GM18517 (cell line): ENCODE measurements at regions not wholly inside any gene's neighbourhood (a gene's known extent, or its start where the extent isn't known, plus 50 kb on each side); places are given as distances from the start of the nearest gene placed in this dataset.
"Not testable (repeated sequence)": the region's sequence is repeated elsewhere in the genome, so short reads cannot be mapped to it uniquely, and the experiment has no call there.

Experiments used
- ATAC-seq: cut with Tn5 transposase; IDR thresholded peaks from one replicate; pipeline ENCODE4 v1.9.1; 2021; ENCODE audit warnings: mild to moderate bottlenecking, moderate library complexity; ENCODE audit not compliant: unreplicated experiment

GRCh38 chr4:29908276-29908675 lies 811.9 kb upstream of the PCDH7 start:
- ATAC-seq, result no peak

- no peak for ATAC-seq
Measured at GRCh38 chr4:29927895-29928294, 792.3 kb upstream of the PCDH7 start.

- no peak for ATAC-seq
Measured at GRCh38 chr4:29948451-29948850, 771.7 kb upstream of the PCDH7 start.

DNA sequence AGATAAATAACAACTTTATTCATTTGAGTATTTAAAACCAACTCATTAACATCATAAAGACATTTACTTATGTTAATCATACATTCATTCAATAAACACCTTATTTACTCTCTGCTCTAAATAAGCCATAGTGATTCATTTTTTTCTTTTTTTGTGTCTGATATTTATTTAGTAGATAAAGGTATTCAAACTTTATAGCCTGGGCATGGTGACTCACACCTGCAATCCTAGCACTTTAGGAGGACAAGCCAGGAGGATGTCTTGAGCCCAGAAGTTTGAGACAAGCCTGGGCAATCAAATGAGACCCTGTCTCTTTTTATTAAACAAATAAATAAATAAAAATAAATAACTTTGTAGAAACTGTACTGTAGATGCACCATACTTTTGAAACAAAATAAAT lies 771.3 kb upstream of the PCDH7 start:
- no peak for ATAC-seq

- ATAC-seq, result no peak
Measured at GRCh38 chr4:29966386-29966785, 753.8 kb upstream of the PCDH7 start.

DNA sequence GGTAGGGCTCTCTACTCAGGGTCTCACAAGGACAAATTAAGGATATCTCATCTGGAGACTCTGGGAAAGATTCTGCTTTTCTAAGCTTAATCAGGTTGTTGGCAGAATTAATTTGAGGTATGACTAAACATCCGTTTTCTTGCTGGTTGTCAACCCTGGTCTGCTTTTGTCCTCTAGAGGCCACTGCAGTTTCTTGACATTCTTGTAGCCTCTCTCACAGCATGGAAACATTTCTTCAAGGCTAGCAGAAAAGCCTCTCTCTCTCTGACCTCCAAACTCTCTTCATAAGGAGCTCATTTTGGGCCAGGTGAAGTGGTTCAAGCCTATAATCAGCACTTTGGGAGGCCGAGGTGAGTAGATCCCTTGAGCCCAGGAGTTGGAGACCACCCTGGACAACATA lies 749.5 kb upstream of the PCDH7 start:
- no peak for ATAC-seq

- ATAC-seq, result no peak
Measured at GRCh38 chr4:29972121-29972520, 748.0 kb upstream of the PCDH7 start.

DNA sequence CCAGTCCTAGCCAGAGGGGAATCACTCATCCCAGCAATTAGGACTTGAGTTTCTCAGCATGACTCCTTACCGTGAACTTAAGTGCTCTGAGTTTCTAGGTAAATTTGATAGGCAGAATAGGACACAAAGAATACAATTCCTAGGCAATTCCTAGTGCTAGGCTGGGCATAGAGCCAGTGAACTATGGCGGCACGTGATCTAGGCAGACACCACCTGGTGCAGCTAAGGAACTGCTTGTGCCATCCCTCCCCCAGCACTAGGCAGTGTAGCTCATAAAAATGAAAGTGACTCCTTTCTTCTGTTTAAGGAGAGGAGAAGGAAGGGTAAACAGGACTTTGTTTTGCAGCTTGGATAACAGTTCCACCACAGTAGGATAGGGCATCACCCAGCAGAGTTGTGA lies 736.3 kb upstream of the PCDH7 start:
- ATAC-seq, result no peak

DNA sequence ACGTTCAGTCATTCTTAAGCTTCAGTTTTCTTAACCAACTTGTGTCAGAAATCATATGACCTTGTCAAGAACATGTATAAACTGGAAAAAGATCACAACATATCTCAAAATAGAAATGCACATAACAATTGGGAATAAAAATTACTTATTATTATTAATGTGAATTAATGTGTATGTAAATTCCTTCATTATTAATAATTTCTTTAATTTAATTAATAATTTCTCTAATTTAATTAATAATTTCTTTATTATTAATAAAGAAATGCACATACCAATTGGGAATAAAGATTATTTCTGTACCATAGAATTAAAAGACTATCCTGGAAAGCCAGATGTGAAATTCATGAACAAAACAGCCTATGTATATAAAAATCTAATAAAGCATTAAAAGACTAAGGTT lies 718.5 kb upstream of the PCDH7 start:
- no peak for ATAC-seq

DNA sequence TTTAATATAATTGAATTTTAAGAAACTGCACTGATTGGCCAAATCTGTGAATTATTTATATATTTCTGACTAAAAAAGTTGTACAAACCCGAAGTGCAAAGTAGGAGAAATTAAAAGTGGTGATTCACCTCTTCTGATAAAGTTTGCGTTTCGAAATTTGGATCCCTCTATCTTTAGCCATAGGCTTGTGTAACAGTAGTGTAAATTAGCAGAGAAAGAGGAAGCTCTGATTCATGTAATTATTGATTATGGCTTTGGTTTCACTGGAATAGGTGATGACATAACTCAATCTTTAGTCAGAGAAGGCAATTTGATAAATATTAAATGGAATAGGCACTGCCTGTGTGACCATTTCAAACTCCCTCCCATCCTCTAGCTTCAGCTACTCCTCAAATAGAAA lies 717.8 kb upstream of the PCDH7 start:
- no peak for ATAC-seq

- ATAC-seq, result no peak
Measured at GRCh38 chr4:30005995-30006394, 714.2 kb upstream of the PCDH7 start.

DNA sequence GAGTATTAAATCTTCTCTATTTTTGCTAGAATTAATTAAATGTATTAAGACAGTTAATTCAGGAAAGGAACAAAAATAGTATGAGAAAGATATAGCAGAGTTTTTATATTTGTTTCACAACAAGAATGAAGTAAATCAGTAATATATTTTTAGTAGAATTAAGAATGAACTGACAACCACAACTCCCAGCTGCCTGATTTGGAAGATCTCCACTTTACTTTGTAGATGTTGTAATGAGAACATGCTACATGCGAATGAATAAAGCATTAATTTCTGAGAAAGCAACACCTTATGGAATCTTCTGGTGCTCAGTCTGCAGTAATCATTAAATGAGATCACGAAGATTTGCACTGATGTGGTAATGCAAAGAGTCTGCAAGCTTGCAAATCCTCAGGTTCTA lies 695.6 kb upstream of the PCDH7 start:
- ATAC-seq, result no peak

GRCh38 chr4:30028826-30029225 lies 691.3 kb upstream of the PCDH7 start:
- no peak for ATAC-seq

DNA sequence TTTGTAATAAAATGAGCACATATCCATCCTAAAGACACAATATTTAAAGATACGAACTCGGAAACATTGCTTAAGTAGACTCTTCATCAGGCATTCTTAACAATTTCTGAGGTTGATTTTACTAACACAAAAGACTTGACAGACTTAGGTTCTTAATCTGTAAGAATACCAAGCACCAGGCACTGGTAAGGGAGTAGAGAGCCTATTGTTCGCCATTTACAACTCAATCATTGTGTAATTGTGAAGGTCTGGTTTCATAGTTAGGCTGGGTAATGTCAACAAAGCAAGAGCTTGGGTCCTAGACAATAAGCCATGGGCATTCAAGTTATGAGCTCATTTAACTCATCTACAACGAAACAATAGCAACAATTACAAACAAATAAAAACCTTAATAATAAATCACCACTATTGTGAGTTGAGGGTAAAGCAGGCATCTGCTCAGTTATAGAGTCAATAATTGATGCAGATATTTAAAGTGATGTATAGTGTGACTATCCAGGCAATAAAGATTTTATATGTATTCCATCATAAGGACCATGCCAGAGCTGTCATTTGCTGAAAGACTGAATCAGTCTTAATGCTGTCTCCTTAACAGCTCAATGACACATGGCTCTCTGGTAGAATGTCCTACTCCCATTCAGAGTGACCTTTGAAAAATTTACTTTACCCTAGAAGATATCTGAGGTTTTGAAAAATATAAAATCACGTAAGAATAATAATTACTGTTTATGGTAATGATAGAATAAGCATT lies 664.0 kb upstream of the PCDH7 start:
- ATAC-seq, result no peak

DNA sequence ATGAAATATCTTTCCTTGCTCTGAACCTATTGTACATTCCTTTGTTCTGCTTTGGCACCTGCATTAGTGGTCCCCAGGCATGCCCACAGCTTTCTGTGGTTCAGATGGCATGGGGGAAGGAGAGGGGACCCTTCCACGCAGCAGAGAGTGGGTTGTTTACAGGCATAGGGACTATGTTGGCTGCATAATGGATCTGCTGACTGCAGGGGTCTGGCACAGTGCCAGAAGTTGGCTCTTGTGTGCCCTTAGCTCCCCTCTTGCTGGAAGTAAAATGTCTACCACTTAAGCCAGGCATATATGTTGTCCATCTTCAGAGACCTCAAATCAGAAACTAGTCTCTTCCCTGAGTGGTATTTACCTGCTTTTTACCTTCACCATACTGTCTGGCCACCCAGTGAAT lies 651.9 kb upstream of the PCDH7 start:
- ATAC-seq, result no peak

DNA sequence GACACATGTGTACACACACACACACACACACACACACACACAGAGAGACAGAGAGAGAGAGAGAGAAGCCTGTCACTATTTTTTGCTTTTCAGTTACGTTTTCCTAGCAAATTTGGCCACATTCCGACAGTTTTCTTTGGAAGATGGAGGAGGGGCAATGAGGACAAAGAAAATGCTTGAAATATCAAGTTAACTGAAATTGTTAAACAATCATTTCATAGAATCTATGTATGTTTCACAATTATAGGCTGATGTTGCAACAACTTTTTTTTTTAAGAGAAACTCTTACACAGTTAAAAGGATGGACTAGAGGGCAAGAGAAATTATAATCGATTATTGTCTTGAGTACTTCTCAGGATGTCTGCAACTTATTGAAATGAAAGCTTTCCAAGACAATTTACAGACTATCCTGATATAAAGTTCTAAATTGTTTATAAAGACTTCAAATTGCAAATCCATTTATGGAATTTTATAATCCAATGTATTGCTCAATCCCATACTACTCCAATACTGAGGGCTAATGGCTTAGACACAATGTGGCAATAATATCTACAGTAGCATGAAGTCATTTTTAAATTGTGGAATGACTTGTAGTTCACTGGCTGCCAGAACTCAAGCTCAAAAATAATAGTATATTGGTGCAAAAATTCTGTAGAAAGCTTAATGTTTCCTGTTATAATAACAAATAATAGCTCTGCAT lies 647.0 kb upstream of the PCDH7 start:
- ATAC-seq, result no peak

DNA sequence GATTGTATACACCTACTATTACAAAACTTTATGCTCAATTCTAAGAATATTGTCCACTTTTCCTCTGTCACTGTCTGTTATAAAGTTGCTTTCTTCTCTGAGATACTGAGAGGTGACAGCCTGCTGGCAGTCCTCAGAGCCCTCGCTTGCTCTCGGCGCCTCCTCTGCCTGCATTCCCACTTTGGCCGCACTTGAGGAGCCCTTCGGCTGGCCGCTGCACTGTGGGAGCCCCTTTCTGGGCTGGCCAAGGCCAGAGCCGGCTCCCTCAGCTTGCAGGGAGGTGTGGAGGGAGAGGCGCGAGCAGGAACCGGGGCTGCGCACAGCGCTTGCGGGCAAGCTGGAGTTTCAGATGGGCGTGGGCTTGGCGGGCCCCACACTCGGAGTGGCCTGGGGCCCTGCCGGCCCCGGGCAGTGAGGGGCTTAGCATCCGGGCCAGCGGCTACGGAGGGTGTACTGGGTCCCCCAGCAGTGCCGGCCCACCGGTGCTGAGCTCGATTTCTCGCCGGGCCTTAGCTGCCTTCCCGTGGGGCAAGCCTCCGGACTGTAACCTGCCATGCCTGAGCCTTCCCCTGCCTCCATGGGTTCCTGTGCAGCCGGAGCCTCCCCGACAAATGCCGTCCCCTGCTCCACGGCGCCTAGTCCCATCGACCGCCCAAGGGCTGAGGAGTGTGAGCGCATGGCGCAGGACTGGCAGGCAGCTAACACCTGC lies 627.6 kb upstream of the PCDH7 start:
- not testable (repeated sequence) for ATAC-seq

DNA sequence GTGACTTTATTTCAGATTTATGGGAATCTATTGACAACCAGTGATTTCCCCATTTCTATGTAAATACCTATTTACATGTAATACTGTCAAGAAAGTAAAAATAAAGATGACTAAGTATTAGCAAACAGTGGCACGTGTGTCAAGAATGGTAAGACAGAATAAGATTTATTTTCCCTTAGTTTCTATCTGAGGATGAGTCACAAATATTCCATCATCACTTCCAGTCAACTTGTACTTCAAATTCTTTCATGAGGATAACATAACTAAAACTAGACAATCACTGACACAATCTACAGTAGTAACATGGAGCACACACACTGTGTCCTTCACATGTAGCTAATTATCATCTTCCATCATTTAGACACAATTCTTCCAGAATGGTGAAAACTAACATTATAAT lies 625.3 kb upstream of the PCDH7 start:
- ATAC-seq, result no peak

DNA sequence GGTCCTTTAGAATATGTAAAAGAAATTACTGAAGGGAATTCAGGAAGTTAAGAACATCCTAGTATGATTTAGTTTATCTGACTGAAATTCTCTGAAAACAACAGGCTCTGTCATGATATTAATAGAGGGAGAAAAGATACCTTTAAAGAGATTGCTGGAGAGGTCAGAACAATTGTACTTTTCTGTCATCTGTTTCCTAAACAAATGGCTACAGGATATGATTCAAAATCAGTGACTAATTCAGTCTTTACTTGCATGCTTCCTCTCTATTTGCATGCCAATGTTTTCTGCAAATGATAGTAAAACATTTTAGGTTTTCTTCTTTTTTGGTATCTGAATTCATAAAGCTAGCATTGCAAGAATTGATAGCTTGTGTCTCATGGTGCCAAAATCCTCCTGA lies 616.7 kb upstream of the PCDH7 start:
- no peak for ATAC-seq

DNA sequence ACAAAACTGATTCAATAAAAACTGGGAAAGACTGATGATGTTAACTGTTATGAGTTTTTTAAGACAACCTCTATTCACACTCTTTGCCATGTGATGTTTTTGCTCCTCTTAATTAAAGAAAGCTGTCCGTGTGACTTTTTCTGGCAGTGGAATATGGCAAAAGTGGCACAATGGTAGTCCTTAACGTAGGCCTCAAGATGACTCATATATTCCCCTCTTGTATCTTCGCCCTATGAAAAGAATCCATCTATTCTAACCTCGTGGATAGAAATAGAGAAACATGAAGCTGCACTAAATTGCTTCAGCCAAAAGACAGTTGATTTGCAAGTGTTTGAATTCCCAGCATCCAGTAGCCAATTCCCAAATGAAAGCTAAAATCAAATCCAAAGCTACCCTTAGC lies 603.8 kb upstream of the PCDH7 start:
- ATAC-seq, result no peak

- no peak for ATAC-seq
Measured at GRCh38 chr4:30117433-30117832, 602.7 kb upstream of the PCDH7 start.

GRCh38 chr4:30122711-30123110 lies 597.5 kb upstream of the PCDH7 start:
- no peak for ATAC-seq
